Sigmoid colon (tissue), 6 donors: ENCODE measurements at regions not wholly inside any gene's neighbourhood (a gene's known extent, or its start where the extent isn't known, plus 50 kb on each side); places are given as distances from the start of the nearest gene placed in this dataset.

Experiments used
- DNase-seq: peaks from one replicate; pipeline ENCODE4 v3.0.0-alpha.2; 2019
- H3K27ac ChIP-seq, 4 donors: fragments of 200-600 bp; sonication (generic); one replicate each; pipeline ENCODE4 v1.5.1; 2016 to 2019; ENCODE audit warnings: mild to moderate bottlenecking in 1 of 4
- H3K27me3 ChIP-seq, 3 donors: fragments of 200-600 bp; sonication (generic); one replicate each; pipeline ENCODE4 v1.5.1; 2019; ENCODE audit warnings: mild to moderate bottlenecking in 1 of 3
- H3K36me3 ChIP-seq, 4 donors: fragments of 200-600 bp; sonication (generic); one replicate each; pipeline ENCODE4 v1.5.1; 2016 to 2019
- H3K4me1 ChIP-seq, 4 donors: fragments of 200-600 bp; sonication (generic); one replicate each; pipeline ENCODE4 v1.5.1; 2017 to 2019
- H3K4me3 ChIP-seq, 4 donors: fragments of 200-600 bp; sonication (generic); one replicate each; pipeline ENCODE4 v1.5.1; 2017 to 2019; ENCODE audit warnings: mild to moderate bottlenecking in 2 of 4, moderate library complexity in 1 of 4
- H3K9me3 ChIP-seq, 4 donors: fragments of 200-600 bp in 3 of 4; sonication (generic) in 3 of 4; one replicate each; pipeline versions ENCODE4 v1.5.1 to v1.6.1; 2013 to 2019
- CTCF ChIP-seq, 4 experiments: fragments of 450-650 bp in 3 of 4; fragments of 200-600 bp in 1 of 4; IDR thresholded peaks; one replicate each; pipeline ENCODE4 v1.5.1; 2016 to 2019; ENCODE audit warnings: antibody characterized with exemption in 4 of 4, mild to moderate bottlenecking in 3 of 4, moderate library complexity in 2 of 4
- EP300 ChIP-seq, 4 donors: sonication (generic); formaldehyde crosslinking; IDR thresholded peaks; one replicate each; pipeline ENCODE4 v1.6.1; 2017; ENCODE audit warnings: antibody characterized with exemption in 4 of 4
- POLR2A ChIP-seq, 2 donors: fragments of 450-650 bp; IDR thresholded peaks; one replicate each; pipeline ENCODE4 v1.6.1; 2016; ENCODE audit warnings: antibody characterized with exemption in 2 of 2, mild to moderate bottlenecking in 2 of 2, moderate library complexity in 2 of 2
- POLR2AphosphoS5 ChIP-seq, 4 donors: sonication (generic); formaldehyde crosslinking; IDR thresholded peaks; one replicate each; pipeline ENCODE4 v1.6.1; 2017; ENCODE audit warnings: antibody characterized with exemption in 4 of 4
- WGBS, 2 donors: extraction: QIAGEN DNeasy Blood & Tissue Kit; methylation state at CpG; one replicate each; pipeline ENCODE4 v1.1.7; 2013; 5-methylcytosine and 5-hydroxymethylcytosine counted together
- intact Hi-C: fragments of 100-400 bp; cut with DNase I; formaldehyde crosslinking; loops from one replicate; pipeline ENCODE4 v1.15.1; 2023
- donor health status: healthy with polysubstance abuse.
- donor health status: healthy.

GRCh38 chr12:77477907-77478533 lies 352.7 kb upstream of the NAV3 start:
- Histone ChIP-seq H3K4me1 (no peaks in the 10 kb centered on the region), H3K36me3 (no peaks in the 10 kb centered on the region), H3K9me3 (no peaks in the 10 kb centered on the region), H3K27ac (no peak overlapping the region), H3K27me3 (no peaks in the 10 kb centered on the region), H3K4me3 (no peak overlapping the region)
- 94 to 95% methylated on average over 1 of the region's 1 CpG for WGBS, 2 donors
- TF ChIP-seq EP300 (IDR thresholded peaks at IDR 0.05) (no peak), POLR2A (IDR thresholded peaks at IDR 0.05) (no peak), CTCF (IDR thresholded peaks at IDR 0.05) (no peak), POLR2AphosphoS5 (IDR thresholded peaks at IDR 0.05) (no peak)
- DNase-seq, result no peak
- intact Hi-C loops, result no loop called here

DNA sequence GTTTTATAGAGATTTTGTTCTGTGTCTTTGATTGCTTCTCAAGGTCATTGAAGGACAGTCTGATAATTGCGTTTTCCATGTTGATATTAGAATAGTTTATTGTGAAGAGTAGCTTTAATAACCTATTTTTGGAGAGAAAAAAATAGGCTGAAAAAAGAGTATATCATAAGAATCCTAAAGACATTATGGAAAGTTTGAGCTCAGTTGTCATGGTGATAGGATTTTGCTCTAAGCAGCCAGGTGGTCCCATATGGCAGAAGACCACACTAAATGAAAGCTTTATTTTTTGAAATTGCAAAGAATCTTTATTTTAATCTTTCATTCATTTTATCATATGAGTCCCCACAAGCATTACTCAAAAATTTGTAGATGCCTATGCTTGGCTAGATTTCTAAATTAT lies 358.9 kb upstream of the NAV3 start:
- TF ChIP-seq CTCF (IDR thresholded peaks at IDR 0.05), result no peak
- TF ChIP-seq POLR2AphosphoS5 (IDR thresholded peaks at IDR 0.05), result no peak
- no peak for TF ChIP-seq POLR2A (IDR thresholded peaks at IDR 0.05)
- TF ChIP-seq EP300 (IDR thresholded peaks at IDR 0.05), result no peak
- no peaks in the 10 kb centered on the region for H3K27me3 ChIP-seq
- H3K36me3 ChIP-seq, result no peaks in the 10 kb centered on the region
- WGBS, 2 donors, result 69 to 75% methylated on average over 1 of the region's 1 CpG
- H3K27ac ChIP-seq, result no peak overlapping the region
- intact Hi-C loops, result no loop called here
- no peak for DNase-seq
- no peaks in the 10 kb centered on the region for H3K4me1 ChIP-seq
- no peaks in the 10 kb centered on the region for H3K9me3 ChIP-seq
- no peak overlapping the region for H3K4me3 ChIP-seq

- no peak overlapping the region for H3K4me3 ChIP-seq
- 85% methylated on average over 3 of the region's 3 CpGs for WGBS, 2 donors
- no peak for DNase-seq
- H3K9me3 ChIP-seq, result no peaks in the 10 kb centered on the region
- no peak for TF ChIP-seq CTCF (IDR thresholded peaks at IDR 0.05)
- no peak for TF ChIP-seq POLR2AphosphoS5 (IDR thresholded peaks at IDR 0.05)
- TF ChIP-seq EP300 (IDR thresholded peaks at IDR 0.05), result no peak
- no peak for TF ChIP-seq POLR2A (IDR thresholded peaks at IDR 0.05)
- no peaks in the 10 kb centered on the region for H3K36me3 ChIP-seq
- intact Hi-C loops, result no loop called here
- H3K27me3 ChIP-seq, result no peaks in the 10 kb centered on the region
- H3K4me1 ChIP-seq, result no peaks in the 10 kb centered on the region
- H3K27ac ChIP-seq, result no peak overlapping the region
Measured at GRCh38 chr12:77469578-77470333, 360.9 kb upstream of the NAV3 start.

GRCh38 chr12:77442633-77443032 lies 377.3 kb upstream of the E2F7 start:
- H3K4me1 ChIP-seq, result no peaks in the 10 kb centered on the region
- no peaks in the 10 kb centered on the region for H3K36me3 ChIP-seq
- H3K27ac ChIP-seq, result no peak overlapping the region
- intact Hi-C loops, result no loop called here
- TF ChIP-seq POLR2AphosphoS5 (IDR thresholded peaks at IDR 0.05), result no peak
- no peak for TF ChIP-seq POLR2A (IDR thresholded peaks at IDR 0.05)
- TF ChIP-seq EP300 (IDR thresholded peaks at IDR 0.05), result no peak
- TF ChIP-seq CTCF (IDR thresholded peaks at IDR 0.05), result no peak
- H3K27me3 ChIP-seq, result no peaks in the 10 kb centered on the region
- H3K4me3 ChIP-seq, result no peak overlapping the region
- no peak for DNase-seq
- H3K9me3 ChIP-seq, result no peaks in the 10 kb centered on the region
